ENCODE measurements at regions not wholly inside any gene's neighbourhood (a gene's known extent, or its start where the extent isn't known, plus 50 kb on each side); places are given as distances from the start of the nearest gene placed in this dataset.

- DNase-seq, result peak in 2 of 3 donors; percentile 27 to 61
Measured at GRCh38 chr6:44606504-44606903, 219.0 kb downstream of the CDC5L start.

- no peak for DNase-seq
Measured at GRCh38 chr6:44606976-44607375, 219.5 kb downstream of the CDC5L start.

- DNase-seq, result no peak
Measured at GRCh38 chr6:44608175-44608574, 220.7 kb downstream of the CDC5L start.

GRCh38 chr6:44609051-44609612, 221.6 kb downstream of the CDC5L start:
- DNase-seq, result no peak

- no peak for DNase-seq
Measured at GRCh38 chr6:44614396-44614795, 226.9 kb downstream of the CDC5L start.

GRCh38 chr6:44615621-44616020, 228.1 kb downstream of the CDC5L start:
- DNase-seq, result no peak

GRCh38 chr6:44617416-44617815, 229.9 kb downstream of the CDC5L start:
- DNase-seq, result no peak

- DNase-seq, result no peak
Measured at GRCh38 chr6:44618371-44618770, 230.9 kb downstream of the CDC5L start.

- DNase-seq, result no peak
Measured at GRCh38 chr6:44620922-44621321, 233.4 kb downstream of the CDC5L start.

- no peak for DNase-seq
Measured at GRCh38 chr6:44621846-44622245, 234.3 kb downstream of the CDC5L start.

- no peak for DNase-seq
Measured at GRCh38 chr6:44622555-44622954, 235.0 kb downstream of the CDC5L start.

- DNase-seq, result no peak
Measured at GRCh38 chr6:44622956-44623355, 235.4 kb downstream of the CDC5L start.

- DNase-seq, result no peak
Measured at GRCh38 chr6:44624226-44624625, 236.7 kb downstream of the CDC5L start.

GRCh38 chr6:44624936-44625573, 237.5 kb downstream of the CDC5L start:
- no peak for DNase-seq

- no peak for DNase-seq
Measured at GRCh38 chr6:44625996-44626395, 238.5 kb downstream of the CDC5L start.

GRCh38 chr6:44626616-44627015, 239.1 kb downstream of the CDC5L start:
- DNase-seq, result no peak

- DNase-seq, result peak in 1 of 3 donors; percentile 36
Measured at GRCh38 chr6:44627091-44627882, 239.8 kb downstream of the CDC5L start.

GRCh38 chr6:44627883-44628271, 240.4 kb downstream of the CDC5L start:
- DNase-seq, result no peak

GRCh38 chr6:44628347-44628746, 240.8 kb downstream of the CDC5L start:
- no peak for DNase-seq

GRCh38 chr6:44629636-44630035, 242.1 kb downstream of the CDC5L start:
- no peak for DNase-seq

- DNase-seq, result no peak
Measured at GRCh38 chr6:44630125-44631028, 242.9 kb downstream of the CDC5L start.

GRCh38 chr6:44631968-44632367, 244.5 kb downstream of the CDC5L start:
- DNase-seq, result no peak

Data from muscle of back (tissue), 3 donors.